GM20431 (cell line): ENCODE measurements at regions not wholly inside any gene's neighbourhood (a gene's known extent, or its start where the extent isn't known, plus 50 kb on each side); places are given as distances from the start of the nearest gene placed in this dataset.

Experiments used
- in situ Hi-C: fragments of 300-500 bp; cut with MseI, MboI; formaldehyde crosslinking; loops from one replicate; pipeline ENCODE4 v1.15.0; 2020; ENCODE audit warnings: low sequenced_read_pairs; ENCODE audit not compliant: unreplicated experiment

DNA sequence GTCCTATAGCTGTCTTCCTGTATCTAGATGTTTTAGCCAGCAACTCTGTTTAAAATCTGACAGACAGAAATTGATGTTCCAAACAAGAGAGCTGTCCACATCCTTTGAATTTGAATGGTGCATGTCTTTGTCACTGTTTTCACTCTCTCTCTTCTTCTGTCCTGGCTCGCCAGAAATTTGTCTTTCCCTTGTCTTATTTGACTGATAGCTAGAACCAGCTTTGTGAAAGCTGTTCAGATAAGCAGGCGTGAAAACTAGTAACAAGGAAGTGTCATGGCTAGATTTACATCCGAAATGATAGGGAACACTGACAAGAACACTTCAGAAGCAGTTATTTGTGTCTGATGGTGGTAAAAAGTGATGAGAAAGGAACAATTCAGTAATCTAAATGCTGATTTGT is 354.9 kb upstream of the SLITRK1 start:
- in situ Hi-C loops = no loop called here

DNA sequence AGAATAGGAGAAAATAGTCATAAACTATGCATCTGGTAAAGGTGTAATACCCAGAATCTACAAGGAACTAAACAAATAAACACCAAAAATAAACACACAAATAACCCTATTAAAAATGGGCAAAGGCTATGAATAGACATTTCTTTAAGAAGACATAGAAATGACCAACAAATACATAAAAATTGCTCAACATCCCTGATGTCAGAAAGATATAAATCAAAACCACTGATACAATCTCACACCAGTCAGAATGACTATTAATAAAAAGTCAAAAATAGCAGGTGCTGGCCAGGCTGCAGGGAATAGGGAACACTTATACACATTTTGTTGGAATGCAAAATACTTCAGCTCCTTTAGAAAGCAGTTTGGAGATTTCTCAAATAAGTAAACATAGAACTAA is 352.1 kb upstream of the SLITRK1 start:
- in situ Hi-C loops = no loop called here

DNA sequence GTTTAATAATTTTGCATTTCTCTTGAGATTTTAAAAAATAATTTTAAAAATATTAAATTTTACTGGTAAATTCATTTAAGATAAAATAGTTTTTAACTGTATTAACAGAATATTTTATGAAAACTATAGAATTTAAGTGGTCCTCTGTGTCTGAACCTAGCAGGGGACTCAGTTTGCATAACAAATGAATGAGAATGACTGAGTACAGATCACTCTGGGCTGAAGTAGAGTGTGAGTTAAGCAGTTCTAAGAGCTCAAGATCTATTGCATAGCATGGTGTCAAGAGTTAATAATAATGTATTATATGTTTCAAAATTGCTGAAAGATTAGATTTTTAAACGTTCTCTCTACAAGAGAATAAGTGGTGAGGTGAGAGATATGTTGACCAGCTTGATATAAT is 348.3 kb upstream of the SLITRK1 start:
- in situ Hi-C loops = no loop called here

DNA sequence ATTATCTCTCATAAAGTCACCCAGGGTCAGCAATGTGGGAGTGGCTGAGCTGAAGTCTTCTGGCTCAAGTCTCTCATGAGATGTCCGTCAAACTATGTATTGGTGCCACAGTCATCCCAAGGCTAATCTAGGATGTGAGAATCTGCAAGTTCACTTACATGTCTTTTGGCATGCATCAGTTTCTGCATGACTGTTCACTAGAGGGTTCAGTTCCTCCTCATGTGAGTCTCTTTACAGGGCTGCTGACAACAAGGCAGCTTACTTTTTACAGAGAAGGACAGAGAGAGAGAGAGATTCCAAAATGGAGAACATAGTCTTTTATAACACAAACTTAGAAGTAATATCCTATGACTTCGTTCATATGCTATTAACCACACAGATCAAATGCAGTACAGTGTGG is 328.8 kb upstream of the SLITRK1 start:
- in situ Hi-C loops = no loop called here

DNA sequence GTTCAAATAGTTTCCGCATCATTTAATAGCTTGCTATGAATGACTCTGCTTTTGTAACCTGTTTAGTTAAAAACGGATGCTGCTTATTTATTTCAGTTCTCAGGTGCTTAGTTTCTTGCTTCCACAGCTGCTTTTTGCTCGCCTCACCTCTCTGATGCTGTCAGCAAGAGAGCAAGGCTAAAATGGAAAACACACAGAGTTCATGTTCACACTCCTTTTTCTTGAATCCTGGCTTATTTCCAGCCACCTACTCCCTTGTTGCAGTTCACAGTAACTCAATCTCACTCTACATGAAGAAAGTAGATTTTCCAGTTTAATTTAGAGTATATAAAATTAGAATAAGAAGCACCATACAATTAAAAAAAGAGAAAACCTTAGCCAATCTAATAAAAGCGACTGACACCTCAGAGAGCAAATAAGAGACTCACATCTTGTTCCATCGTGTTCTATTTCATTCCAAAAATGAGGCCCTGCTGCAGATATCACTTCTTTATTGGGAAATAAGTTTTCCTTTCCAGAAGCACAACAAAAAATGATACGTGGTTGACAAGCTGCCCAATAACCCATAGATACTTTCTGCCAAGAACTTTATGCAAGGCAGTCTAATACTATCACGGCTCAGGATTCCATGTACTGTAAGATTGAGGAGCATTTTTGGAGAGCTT is 326.1 kb upstream of the SLITRK1 start:
- in situ Hi-C loops = no loop called here

DNA sequence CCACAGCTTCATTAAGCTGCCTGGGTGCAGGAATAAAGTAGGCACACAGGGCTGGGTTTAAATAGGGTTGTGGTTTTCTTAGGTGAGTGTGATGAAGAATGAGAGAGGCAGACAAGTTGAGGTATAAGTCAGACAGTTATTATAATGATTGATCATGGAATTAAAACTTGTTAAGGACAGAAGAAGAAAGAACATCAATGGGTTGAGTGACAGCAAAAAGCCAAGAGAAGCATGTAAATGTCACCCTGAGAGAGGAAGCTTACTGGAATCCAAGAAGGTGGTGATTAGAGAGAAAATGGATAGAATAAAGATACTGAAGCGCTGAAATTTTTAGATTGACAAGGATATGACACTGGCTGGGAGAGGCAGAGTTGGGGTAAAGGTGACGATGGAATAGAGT is 325.2 kb upstream of the SLITRK1 start:
- in situ Hi-C loops = no loop called here

DNA sequence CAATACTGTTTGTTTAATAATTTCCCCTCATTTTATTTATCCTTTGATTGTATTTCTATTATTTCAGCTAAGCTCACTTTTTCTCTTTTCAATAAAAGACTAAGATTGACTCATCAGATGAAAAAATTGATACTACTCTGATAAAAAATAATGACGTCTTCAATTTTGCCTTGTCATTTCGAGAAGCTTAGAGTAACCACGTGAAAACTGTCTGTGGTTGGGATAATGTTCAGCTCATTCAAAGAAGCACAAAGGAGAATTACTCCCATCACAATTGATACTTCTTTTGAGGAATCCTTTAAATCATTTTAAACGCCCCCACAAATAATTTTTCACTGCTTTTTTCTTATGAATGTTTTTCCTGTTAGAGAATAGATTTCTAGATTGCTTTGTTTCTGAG is 318.7 kb upstream of the SLITRK1 start:
- in situ Hi-C loops = no loop called here

DNA sequence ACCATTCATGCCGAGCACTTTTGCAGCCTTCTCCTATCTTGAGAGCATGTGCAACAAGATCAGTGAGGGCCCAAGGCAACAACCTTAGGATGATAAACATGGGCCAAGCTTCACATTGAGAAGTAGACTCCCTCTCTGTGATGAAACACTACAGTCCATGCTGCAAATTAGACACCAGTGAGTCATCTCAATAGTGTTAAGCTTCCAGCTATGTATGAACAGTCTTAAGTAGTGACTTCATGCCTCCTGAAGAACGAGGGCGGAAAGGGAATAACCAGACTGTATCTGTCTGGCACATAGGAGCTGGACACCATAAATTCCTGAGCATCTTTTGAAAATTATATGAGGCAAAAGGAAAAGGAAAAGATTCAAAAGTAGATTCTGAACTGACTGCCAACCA is 309.9 kb upstream of the SLITRK1 start:
- in situ Hi-C loops = no loop called here

DNA sequence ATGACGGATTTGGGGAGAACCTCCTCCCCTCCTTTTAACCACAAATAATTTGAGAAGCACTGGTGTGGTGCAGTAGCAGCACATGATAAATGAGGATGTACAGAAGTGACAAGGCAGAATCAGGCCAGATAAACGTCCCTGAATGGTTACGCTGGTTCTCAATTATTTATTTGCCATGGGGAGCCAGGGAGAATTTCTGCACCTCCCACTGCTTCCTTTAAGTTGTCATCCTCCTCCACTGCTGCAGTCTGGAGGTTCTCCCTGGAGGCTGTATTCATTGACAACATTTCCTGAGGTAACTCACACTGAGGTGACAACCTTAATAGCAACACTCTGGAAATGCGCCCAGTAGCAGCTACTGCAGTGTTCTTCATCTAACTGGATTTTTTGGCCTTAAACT is 308.9 kb upstream of the SLITRK1 start:
- in situ Hi-C loops = no loop called here

DNA sequence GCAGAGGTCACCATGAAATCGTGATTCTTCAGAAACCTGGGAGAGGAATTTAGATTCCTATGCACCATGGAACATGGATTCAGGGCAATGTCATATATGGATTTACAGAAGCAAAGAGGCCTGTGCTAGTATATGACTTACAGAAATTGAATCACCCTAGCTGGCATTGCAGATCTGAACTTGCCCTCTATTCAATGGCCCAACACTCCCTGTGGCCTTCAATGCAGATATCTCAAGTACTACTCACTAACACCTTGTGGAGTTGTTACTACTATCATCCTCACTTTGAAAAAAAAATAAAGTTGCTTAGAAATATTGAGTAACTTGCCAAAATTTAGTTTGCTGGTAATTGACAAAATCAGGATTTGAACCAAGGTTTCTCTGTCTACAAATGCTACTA is 305.4 kb upstream of the SLITRK1 start:
- in situ Hi-C loops = no loop called here

DNA sequence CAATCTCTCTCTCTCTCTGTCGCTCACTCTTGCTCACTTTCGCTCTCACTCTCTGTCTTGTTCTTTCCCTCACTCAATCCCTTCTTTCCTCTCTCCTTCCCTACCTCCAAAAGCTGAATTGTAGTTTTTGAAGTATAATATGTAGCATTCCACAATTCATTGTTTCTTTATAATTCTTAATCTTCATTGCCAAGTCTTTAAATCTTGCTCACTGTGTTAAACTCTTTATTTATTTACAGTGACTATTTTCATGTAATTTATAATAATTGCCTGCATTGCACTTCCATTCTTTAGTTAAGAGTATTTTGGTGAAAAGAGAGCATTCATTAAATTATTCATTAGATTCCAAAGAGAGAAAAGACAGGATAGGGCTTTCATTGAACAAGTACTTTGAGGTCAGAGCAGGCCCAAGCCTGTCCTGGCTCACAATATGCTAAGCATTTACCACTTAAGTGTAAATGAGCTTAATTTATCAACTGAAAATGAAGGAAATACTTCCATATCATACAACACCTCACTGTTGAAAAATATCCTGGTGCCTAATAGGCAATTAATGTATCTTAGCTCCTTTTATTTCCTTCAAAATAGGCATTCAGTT is 257.4 kb upstream of the SLITRK1 start:
- in situ Hi-C loops = no loop called here

DNA sequence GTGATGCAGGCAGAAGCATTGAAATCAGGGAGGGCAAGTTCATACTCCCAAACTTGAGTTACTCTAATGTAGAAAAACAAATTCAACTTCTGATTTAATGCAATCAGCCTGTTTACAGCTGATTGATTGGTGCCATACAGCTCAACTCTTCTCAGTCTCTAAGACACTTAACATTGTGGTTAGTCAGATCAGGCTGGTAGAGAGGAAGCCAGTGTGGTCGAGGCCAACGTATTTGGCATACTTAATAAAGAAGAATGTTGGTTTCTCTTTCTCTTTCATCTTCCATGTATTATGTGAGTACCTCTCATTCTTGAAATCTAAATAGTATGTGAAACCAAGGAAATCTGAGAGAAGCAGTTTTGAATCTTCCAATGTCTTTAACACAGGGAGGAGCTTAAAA is 255.0 kb upstream of the SLITRK1 start:
- in situ Hi-C loops = no loop called here

DNA sequence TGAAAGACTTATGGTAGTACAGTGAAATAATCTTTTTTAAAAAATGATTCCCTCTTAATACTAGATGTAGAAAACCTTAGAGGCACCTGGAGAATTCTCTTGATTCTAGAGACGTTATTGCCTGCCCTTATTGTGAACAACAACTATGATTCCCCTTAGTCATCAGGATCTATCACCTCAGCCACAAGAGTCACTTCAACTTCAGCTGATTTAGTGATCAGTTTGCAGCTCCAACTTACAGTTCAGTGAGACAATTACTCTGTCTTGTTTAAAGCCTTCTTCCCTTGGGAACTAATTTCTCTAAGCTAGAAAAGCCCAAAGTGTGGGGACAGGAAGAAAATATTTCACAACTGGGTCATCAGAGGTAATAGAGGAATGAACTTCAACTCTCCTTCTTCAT is 254.3 kb upstream of the SLITRK1 start:
- in situ Hi-C loops = no loop called here

DNA sequence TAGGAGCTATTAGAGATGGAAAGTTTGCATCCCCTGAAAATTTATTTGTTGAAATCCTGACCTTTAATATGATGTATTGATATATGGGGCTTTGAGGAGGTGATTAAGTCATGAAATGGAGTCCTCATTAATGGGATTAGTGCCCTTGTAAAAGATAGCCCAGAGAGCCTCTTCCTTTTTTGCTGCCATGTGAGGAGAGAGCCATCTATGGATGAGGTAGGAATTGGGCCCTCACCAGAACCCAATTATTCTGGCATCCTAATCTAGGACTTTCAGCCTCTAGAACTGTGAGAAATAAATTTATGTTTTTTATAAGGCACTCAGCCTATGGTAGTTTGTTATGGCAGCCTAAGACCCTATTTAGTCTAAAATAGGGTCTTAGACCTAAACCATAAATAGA is 250.2 kb upstream of the SLITRK1 start:
- in situ Hi-C loops = no loop called here

DNA sequence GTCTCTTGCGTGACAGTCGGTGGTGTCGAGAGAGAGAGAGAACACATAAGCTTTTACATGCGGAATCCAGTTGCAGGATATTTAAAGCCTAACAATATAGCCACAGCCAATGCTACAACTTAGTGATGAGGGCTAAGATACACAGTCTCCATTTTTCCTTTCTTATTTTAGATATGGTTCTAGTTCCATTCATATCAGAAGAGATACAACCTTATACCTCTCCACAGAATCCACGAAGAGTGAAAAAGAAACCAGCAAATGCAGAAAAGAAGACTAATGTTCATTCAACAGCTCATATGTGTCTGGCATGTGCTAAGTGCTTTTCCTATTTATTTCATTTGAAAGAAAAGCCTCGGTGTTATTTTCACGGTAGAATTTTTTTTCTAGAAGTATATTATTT is 249.0 kb upstream of the SLITRK1 start:
- in situ Hi-C loops = no loop called here

DNA sequence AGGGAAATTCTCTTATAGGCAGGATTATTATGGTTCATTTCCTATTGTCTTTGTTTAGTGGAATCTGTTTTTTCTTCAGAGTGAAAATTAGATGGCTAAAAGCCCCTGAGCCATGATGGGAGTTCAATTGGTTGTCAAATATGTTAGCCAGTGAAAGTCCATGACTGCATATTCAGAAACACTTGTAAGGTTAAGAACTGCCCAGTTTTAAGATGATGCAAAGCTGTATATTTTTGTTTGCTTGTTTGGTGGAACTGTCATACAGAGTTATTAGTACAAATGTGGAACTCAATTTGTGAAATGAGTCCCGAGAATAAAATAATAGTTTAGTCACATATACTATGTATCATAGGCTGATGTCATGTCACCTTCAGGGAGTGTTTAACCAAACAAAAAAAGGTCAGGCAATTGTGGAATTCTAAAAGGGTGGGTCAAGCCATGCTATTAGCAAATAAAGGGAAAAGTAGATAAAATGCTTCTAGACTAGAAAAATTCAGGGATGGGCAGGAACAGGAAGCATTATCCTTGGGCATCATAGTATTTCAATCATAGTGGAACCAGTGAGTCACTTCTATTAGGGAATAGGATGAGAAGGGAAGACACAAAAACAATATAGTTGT is 248.3 kb upstream of the SLITRK1 start:
- in situ Hi-C loops = no loop called here

DNA sequence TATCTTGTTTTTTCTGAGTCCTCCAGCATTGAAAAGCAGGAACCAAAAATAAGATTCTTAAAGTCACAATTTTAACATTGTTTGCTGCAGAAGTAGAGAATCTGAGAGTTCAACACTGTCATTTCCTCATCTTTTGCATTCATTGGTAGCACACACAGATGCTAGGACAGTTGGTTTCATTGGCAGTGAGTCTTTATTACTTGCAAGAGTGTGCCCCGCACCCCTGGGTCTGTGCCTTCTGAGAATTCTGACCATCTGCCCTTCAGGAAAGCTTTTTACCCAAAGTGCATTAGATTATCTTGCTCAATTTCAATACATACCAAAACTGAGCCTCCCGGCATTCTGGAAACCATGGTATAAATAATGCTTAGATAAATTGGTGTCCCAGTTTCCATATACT is 247.7 kb upstream of the SLITRK1 start:
- in situ Hi-C loops = no loop called here

DNA sequence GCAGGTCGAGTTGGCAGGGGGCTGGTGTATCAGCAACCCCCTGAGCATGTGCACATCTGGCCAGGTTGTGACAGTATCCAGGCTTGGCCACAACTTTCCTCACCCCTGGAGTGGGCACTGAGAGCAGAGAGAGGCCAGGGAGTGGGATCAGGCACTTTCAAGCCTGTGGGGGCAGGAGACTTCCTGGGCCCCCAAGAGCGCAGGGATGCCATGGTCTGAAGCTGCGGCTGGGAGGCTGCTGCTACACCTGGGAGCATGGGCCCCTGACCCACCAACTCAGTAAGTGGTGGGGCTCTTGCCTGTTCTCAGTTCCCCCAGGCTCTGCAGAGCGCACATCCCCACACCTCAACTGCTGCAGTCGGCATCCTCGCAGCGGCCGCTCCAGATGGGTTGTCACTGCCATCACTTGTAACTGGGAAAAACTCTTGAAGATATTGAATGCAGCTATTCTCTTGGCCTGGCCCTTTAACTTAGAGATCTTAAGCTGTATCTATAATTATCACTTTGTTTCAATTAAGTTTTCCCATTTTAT is 245.4 kb upstream of the SLITRK1 start:
- in situ Hi-C loops = no loop called here

DNA sequence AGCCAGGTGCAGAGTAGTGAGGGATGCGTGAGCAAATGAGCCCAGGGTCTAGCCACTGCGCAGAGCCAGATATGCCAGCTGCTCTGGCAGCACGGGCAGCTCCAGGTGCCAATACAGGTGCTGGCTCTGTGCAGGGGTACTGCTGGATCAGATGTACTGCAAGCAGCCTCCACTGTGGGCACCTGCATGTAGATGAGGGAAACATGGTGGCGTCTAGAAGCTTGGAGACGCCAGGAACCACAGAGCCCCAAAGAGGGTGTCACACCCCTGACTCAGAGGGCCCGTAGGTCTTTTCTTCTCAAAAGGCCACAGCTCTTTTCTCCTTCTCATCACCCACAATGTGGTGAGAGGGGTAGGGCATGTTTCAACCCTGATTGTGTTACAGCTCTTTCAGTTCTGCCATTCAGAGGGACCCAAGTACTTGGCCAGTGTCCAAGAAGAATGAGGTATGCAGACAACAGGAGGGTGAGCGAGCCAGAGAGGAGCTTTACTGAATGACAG is 244.4 kb upstream of the SLITRK1 start:
- in situ Hi-C loops = no loop called here

DNA sequence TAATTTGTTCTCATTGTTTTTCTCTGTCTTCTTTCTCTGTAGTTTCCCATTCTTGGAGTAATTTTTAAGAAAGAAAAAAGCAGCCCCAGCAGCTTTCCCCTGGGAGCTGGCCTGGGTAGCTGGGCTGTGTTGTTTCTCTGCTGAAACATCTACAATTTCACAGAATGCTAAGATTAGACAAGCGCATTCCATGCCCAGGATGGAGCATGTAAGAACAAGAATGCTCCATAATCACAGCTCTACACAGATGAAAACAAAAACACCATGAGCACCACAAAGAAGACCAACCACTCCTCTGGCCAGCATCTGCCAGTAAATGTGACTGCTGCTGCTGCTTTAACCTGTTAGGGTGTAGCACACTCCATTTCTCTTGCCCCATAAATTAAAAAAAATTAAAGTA is 239.2 kb upstream of the SLITRK1 start:
- in situ Hi-C loops = no loop called here

DNA sequence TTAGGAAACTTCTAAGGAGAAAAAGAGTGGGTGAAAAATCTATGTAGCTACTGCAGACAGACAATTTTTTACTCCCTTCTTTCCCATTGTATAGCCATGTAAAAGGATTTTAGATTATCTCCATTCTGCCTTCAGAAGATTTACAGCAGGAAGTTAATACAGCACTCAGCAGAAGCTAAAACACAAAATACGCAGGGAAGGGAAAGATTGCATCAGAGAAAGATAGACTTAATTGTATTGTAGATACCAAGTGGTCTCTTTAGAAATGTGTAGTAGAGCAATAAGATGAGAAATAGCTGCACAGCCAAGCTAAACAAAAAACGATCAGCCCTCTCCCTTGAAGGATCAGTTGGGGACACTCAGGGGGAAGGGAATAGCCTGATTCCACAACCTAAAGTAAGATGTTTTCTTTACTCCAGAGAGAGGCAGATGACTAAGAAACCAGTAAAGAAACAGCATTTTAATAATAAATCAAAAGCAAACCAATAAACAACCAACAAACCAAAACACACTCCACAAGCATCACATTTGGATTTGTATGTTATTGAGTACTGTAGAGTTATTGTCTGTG is 236.7 kb upstream of the SLITRK1 start:
- in situ Hi-C loops = no loop called here
